Ascending aorta (tissue), 2 donors: ENCODE measurements at regions not wholly inside any gene's neighbourhood (a gene's known extent, or its start where the extent isn't known, plus 50 kb on each side); places are given as distances from the start of the nearest gene placed in this dataset.

Experiments used
- DNase-seq, 2 donors: peaks; one replicate each; pipeline ENCODE4 v3.0.0-alpha.2; 2019; ENCODE audit warnings: low spot score in 2 of 2
- H3K27ac ChIP-seq, 2 donors: fragments of 200-600 bp; sonication (generic); one replicate each; pipeline ENCODE4 v1.5.1; 2016 to 2017; ENCODE audit warnings: mild to moderate bottlenecking in 1 of 2
- H3K27me3 ChIP-seq: fragments of 200-600 bp; sonication (generic); one replicate; pipeline ENCODE4 v1.5.1; 2017
- H3K36me3 ChIP-seq, 2 donors: fragments of 200-600 bp; sonication (generic); one replicate each; pipeline ENCODE4 v1.5.1; 2016
- H3K4me1 ChIP-seq, 2 donors: fragments of 200-600 bp; sonication (generic); one replicate each; pipeline ENCODE4 v1.5.1; 2016 to 2017; ENCODE audit warnings: mild to moderate bottlenecking in 1 of 2
- H3K4me3 ChIP-seq, 2 donors: fragments of 200-600 bp; sonication (generic); one replicate each; pipeline ENCODE4 v1.5.1; 2016 to 2017; ENCODE audit warnings: mild to moderate bottlenecking in 1 of 2
- H3K9me3 ChIP-seq, 2 donors: fragments of 200-600 bp; sonication (generic); one replicate each; pipeline ENCODE4 v1.5.1; 2016
- CTCF ChIP-seq, 3 experiments: fragments of 200-600 bp in 2 of 3; fragments of 450-650 bp in 1 of 3; sonication (generic) in 2 of 3; IDR thresholded peaks; one replicate each; pipeline ENCODE4 v1.5.1; 2016 to 2019; ENCODE audit warnings: antibody characterized with exemption in 3 of 3, mild to moderate bottlenecking in 1 of 3, moderate library complexity in 1 of 3
- intact Hi-C: fragments of 100-400 bp; cut with DNase I; formaldehyde crosslinking; loops from one replicate; pipeline ENCODE4 v1.15.1; 2023

- DNase-seq: no peak
- no peaks in the 10 kb centered on the region for H3K9me3 ChIP-seq
- intact Hi-C loops: no loop called here
- H3K36me3 ChIP-seq: no peaks in the 10 kb centered on the region
- H3K27ac ChIP-seq: no peak overlapping the region
- TF ChIP-seq CTCF (IDR thresholded peaks at IDR 0.05): no peak
- H3K4me1 ChIP-seq: no peaks in the 10 kb centered on the region
- no peaks in the 10 kb centered on the region for H3K27me3 ChIP-seq
- H3K4me3 ChIP-seq: no peak overlapping the region
Observed at GRCh38 chr12:14153803-14154202, 172.4 kb upstream of the GRIN2B start.

GRCh38 chr12:14156606-14157005 is 175.2 kb upstream of the GRIN2B start:
- Histone ChIP-seq H3K27ac (no peak overlapping the region), H3K4me3 (no peak overlapping the region), H3K27me3 (no peaks in the 10 kb centered on the region), H3K9me3 (no peaks in the 10 kb centered on the region), H3K36me3 (no peaks in the 10 kb centered on the region), H3K4me1 (no peaks in the 10 kb centered on the region)
- DNase-seq: no peak
- intact Hi-C loops: no loop called here
- TF ChIP-seq CTCF (IDR thresholded peaks at IDR 0.05): no peak

- no peak for TF ChIP-seq CTCF (IDR thresholded peaks at IDR 0.05)
- H3K4me1 ChIP-seq: no peaks in the 10 kb centered on the region
- H3K4me3 ChIP-seq: no peak overlapping the region
- no peak overlapping the region for H3K27ac ChIP-seq
- no peaks in the 10 kb centered on the region for H3K36me3 ChIP-seq
- H3K9me3 ChIP-seq: no peaks in the 10 kb centered on the region
- intact Hi-C loops: no loop called here
- H3K27me3 ChIP-seq: no peaks in the 10 kb centered on the region
- DNase-seq: no peak
Observed at GRCh38 chr12:14157088-14157747, 175.8 kb upstream of the GRIN2B start.

- no peaks in the 10 kb centered on the region for H3K4me1 ChIP-seq
- no peak for DNase-seq
- no peak overlapping the region for H3K4me3 ChIP-seq
- TF ChIP-seq CTCF (IDR thresholded peaks at IDR 0.05): no peak
- H3K27me3 ChIP-seq: no peaks in the 10 kb centered on the region
- intact Hi-C loops: loop anchor here (10.0 kb wide), 2 partner anchors 299 to 889 kb away; no protein-coding TSS in a partner anchor
- no peaks in the 10 kb centered on the region for H3K9me3 ChIP-seq
- no peaks in the 10 kb centered on the region for H3K36me3 ChIP-seq
- H3K27ac ChIP-seq: no peak overlapping the region
Observed at GRCh38 chr12:14164266-14164665, 182.9 kb upstream of the GRIN2B start.

- no peak for DNase-seq
- Histone ChIP-seq H3K27me3 (no peaks in the 10 kb centered on the region), H3K4me1 (no peaks in the 10 kb centered on the region), H3K9me3 (no peaks in the 10 kb centered on the region), H3K4me3 (no peak overlapping the region), H3K36me3 (no peaks in the 10 kb centered on the region), H3K27ac (no peak overlapping the region)
- peak; percentile 45 to 90 (median 79) for TF ChIP-seq CTCF (IDR thresholded peaks at IDR 0.05)
- intact Hi-C loops: loop anchor here (10.0 kb wide), 2 partner anchors 302 to 892 kb away; no protein-coding TSS in a partner anchor
Observed at GRCh38 chr12:14167005-14167628, 185.7 kb upstream of the GRIN2B start.
